ENCODE measurements at regions not wholly inside any gene's neighbourhood (a gene's known extent, or its start where the extent isn't known, plus 50 kb on each side); places are given as distances from the start of the nearest gene placed in this dataset.

DNA sequence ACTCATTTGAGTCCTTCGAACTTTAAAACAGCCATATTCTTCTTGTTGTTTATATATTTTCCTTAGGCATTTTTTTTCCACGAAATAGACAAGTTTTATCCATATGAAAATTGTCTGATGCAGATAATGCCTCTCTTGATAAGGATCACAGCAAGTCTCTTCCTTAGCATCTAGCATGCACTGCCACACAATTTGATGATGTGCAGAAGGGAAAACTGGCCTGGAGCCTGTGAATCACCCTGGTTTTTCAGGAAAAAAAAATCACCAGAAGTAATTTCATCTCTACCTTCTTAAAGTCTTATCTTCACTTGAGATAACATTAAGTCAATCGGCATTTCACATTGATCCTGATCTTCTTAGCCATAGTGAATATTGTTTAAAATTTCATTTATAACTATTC is 199.8 kb downstream of the TENT5A start:
- TF ChIP-seq EZH2 (IDR thresholded peaks at IDR 0.05): no peak
- no peak for TF ChIP-seq POLR2AphosphoS5 (IDR thresholded peaks at IDR 0.05; ENCODE audit: borderline replicate concordance, low read depth, low read length)
- no peak for TF ChIP-seq FOXP2 (optimal IDR thresholded peaks at IDR 0.05; ENCODE audit: control extremely low read depth, extremely low read length, insufficient read depth)
